ENCODE measurements at regions not wholly inside any gene's neighbourhood (a gene's known extent, or its start where the extent isn't known, plus 50 kb on each side); places are given as distances from the start of the nearest gene placed in this dataset.
A peak's percentile ranks its signal among the peaks of the same experiment; 100 is the strongest.

DNA sequence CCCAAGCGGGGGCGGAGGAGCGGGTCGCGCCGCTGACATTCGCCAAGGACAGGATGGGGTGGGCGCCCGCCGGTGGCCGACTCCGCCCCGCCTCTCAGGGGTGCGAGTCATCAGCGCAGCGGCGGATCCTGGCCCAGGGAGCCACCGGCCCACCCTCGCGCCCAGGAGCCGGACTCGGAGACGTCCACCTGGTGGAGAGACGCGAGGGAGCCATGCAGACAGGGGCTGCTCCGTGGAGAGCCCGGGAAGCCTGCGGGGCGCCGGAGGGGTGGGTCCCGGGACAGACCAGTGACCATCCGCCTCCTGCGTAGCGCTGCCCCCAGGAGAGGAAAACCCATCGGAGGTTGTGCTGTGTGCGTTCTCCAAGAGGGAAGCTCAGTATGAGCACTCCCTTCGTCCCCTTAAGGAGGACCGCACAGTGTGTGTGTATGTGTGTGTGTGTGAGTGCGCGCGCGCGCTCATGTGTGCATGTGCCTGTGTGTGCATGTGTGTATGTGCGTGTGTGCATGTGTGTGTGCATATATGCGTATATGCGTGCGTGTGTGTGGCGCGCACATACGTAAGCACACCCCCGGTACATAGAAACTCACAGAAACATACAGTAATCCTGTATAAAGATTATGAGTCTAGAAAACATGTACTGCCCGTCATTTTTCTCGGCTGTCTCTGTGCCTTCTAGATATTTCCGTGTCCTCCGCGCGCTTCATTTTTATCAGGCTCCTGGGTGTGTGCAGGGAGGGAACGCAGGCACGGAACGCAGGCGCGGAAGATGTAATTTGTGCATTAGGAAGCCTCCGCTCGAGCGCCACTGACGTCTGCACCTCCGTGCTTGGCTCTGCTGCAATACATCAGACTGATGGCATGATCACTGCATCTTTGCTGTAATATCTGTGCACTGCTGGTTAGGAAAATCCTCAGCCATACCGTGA, 158.9 kb downstream of the TBXT start (continued):
- TF ChIP-seq ZNF302 (tag by site-specific recombination; IDR thresholded peaks at IDR 0.05; ENCODE audit: low read depth) (no peak), ZNF544 (tag by site-specific recombination; IDR thresholded peaks at IDR 0.05) (no peak), ZNF24 (tag by site-specific recombination; IDR thresholded peaks at IDR 0.05) (peak; percentile 50; the same call in 1 of the 2 replicates), ZNF837 (tag by site-specific recombination; IDR thresholded peaks at IDR 0.05) (peak; percentile 77; the same call in 1 of the 2 replicates), GLIS2 (tag by site-specific recombination; IDR thresholded peaks at IDR 0.05) (peak; percentile 98), ZIC2 (tag by site-specific recombination; IDR thresholded peaks at IDR 0.05) (peak; percentile 97), ZNF174 (tag by site-specific recombination; IDR thresholded peaks at IDR 0.05) (no peak), ZNF621 (tag by site-specific recombination; IDR thresholded peaks at IDR 0.05) (no peak), ZSCAN23 (tag by site-specific recombination; IDR thresholded peaks at IDR 0.05) (peak; percentile 70; the same call in 1 of the 2 replicates), SETDB1 (IDR thresholded peaks at IDR 0.05; ENCODE audit: insufficient read length, low read length) (peak; percentile 57), ZNF596 (tag by site-specific recombination; IDR thresholded peaks at IDR 0.05) (no peak), ZNF600 (tag by site-specific recombination; IDR thresholded peaks at IDR 0.05) (peak; percentile 87), GLIS1 (tag by site-specific recombination; IDR thresholded peaks at IDR 0.05) (peak; percentile 96), ZFP69B (tag by site-specific recombination; IDR thresholded peaks at IDR 0.05) (peak; percentile 93), ZNF37A (tag by site-specific recombination; IDR thresholded peaks at IDR 0.05) (no peak), KLF7 (tag by site-specific recombination; IDR thresholded peaks at IDR 0.05; ENCODE audit: borderline replicate concordance) (no peak; the same call in 1 of the 2 replicates), ZNF157 (tag by site-specific recombination; IDR thresholded peaks at IDR 0.05) (no peak), MZF1 (tag by site-specific recombination; IDR thresholded peaks at IDR 0.05; ENCODE audit: borderline replicate concordance) (no peak; the same call in 1 of the 2 replicates), ZNF777 (tag by site-specific recombination; IDR thresholded peaks at IDR 0.05; ENCODE audit: borderline replicate concordance) (peak; percentile 98)
- TF ChIP-seq, protein P1, sequence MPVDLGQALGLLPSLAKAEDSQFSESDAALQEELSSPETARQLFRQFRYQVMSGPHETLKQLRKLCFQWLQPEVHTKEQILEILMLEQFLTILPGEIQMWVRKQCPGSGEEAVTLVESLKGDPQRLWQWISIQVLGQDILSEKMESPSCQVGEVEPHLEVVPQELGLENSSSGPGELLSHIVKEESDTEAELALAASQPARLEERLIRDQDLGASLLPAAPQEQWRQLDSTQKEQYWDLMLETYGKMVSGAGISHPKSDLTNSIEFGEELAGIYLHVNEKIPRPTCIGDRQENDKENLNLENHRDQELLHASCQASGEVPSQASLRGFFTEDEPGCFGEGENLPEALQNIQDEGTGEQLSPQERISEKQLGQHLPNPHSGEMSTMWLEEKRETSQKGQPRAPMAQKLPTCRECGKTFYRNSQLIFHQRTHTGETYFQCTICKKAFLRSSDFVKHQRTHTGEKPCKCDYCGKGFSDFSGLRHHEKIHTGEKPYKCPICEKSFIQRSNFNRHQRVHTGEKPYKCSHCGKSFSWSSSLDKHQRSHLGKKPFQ (tag by site-specific recombination; IDR thresholded peaks at IDR 0.05): peak; percentile 68; the same call in 1 of the 2 replicates
- TF ChIP-seq, protein P2, sequence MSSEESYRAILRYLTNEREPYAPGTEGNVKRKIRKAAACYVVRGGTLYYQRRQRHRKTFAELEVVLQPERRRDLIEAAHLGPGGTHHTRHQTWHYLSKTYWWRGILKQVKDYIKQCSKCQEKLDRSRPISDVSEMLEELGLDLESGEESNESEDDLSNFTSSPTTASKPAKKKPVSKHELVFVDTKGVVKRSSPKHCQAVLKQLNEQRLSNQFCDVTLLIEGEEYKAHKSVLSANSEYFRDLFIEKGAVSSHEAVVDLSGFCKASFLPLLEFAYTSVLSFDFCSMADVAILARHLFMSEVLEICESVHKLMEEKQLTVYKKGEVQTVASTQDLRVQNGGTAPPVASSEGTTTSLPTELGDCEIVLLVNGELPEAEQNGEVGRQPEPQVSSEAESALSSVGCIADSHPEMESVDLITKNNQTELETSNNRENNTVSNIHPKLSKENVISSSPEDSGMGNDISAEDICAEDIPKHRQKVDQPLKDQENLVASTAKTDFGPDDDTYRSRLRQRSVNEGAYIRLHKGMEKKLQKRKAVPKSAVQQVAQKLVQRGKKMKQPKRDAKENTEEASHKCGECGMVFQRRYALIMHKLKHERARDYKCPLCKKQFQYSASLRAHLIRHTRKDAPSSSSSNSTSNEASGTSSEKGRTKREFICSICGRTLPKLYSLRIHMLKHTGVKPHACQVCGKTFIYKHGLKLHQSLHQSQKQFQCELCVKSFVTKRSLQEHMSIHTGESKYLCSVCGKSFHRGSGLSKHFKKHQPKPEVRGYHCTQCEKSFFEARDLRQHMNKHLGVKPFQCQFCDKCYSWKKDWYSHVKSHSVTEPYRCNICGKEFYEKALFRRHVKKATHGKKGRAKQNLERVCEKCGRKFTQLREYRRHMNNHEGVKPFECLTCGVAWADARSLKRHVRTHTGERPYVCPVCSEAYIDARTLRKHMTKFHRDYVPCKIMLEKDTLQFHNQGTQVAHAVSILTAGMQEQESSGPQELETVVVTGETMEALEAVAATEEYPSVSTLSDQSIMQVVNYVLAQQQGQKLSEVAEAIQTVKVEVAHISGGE (tag by site-specific recombination; conservative IDR thresholded peaks at IDR 0.05; ENCODE audit: low read depth): peak; percentile 38
- TF ChIP-seq, protein P3, sequence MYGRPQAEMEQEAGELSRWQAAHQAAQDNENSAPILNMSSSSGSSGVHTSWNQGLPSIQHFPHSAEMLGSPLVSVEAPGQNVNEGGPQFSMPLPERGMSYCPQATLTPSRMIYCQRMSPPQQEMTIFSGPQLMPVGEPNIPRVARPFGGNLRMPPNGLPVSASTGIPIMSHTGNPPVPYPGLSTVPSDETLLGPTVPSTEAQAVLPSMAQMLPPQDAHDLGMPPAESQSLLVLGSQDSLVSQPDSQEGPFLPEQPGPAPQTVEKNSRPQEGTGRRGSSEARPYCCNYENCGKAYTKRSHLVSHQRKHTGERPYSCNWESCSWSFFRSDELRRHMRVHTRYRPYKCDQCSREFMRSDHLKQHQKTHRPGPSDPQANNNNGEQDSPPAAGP (tag by site-specific recombination; IDR thresholded peaks at IDR 0.05): peak; percentile 89
- TF ChIP-seq, protein P4, sequence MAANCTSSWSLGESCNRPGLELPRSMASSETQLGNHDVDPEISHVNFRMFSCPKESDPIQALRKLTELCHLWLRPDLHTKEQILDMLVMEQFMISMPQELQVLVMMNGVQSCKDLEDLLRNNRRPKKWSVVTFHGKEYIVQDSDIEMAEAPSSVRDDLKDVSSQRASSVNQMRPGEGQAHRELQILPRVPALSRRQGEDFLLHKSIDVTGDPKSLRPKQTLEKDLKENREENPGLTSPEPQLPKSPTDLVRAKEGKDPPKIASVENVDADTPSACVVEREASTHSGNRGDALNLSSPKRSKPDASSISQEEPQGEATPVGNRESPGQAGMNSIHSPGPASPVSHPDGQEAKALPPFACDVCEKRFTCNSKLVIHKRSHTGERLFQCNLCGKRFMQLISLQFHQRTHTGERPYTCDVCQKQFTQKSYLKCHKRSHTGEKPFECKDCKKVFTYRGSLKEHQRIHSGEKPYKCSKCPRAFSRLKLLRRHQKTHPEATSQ (tag by site-specific recombination; IDR thresholded peaks at IDR 0.05): peak; percentile 89
- TF ChIP-seq, protein P5, sequence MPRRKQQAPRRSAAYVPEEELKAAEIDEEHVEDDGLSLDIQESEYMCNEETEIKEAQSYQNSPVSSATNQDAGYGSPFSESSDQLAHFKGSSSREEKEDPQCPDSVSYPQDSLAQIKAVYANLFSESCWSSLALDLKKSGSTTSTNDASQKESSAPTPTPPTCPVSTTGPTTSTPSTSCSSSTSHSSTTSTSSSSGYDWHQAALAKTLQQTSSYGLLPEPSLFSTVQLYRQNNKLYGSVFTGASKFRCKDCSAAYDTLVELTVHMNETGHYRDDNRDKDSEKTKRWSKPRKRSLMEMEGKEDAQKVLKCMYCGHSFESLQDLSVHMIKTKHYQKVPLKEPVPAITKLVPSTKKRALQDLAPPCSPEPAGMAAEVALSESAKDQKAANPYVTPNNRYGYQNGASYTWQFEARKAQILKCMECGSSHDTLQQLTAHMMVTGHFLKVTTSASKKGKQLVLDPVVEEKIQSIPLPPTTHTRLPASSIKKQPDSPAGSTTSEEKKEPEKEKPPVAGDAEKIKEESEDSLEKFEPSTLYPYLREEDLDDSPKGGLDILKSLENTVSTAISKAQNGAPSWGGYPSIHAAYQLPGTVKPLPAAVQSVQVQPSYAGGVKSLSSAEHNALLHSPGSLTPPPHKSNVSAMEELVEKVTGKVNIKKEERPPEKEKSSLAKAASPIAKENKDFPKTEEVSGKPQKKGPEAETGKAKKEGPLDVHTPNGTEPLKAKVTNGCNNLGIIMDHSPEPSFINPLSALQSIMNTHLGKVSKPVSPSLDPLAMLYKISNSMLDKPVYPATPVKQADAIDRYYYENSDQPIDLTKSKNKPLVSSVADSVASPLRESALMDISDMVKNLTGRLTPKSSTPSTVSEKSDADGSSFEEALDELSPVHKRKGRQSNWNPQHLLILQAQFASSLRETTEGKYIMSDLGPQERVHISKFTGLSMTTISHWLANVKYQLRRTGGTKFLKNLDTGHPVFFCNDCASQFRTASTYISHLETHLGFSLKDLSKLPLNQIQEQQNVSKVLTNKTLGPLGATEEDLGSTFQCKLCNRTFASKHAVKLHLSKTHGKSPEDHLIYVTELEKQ (tag by site-specific recombination; IDR thresholded peaks at IDR 0.05; ENCODE audit: borderline replicate concordance): no peak
- TF ChIP-seq, protein P6, sequence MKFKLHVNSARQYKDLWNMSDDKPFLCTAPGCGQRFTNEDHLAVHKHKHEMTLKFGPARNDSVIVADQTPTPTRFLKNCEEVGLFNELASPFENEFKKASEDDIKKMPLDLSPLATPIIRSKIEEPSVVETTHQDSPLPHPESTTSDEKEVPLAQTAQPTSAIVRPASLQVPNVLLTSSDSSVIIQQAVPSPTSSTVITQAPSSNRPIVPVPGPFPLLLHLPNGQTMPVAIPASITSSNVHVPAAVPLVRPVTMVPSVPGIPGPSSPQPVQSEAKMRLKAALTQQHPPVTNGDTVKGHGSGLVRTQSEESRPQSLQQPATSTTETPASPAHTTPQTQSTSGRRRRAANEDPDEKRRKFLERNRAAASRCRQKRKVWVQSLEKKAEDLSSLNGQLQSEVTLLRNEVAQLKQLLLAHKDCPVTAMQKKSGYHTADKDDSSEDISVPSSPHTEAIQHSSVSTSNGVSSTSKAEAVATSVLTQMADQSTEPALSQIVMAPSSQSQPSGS (tag by site-specific recombination; IDR thresholded peaks at IDR 0.05; ENCODE audit: low read depth): peak; percentile 49; the same call in 1 of the 2 replicates

All from HEK293 (cell line).